Panc1 (cell line): ENCODE measurements at regions not wholly inside any gene's neighbourhood (a gene's known extent, or its start where the extent isn't known, plus 50 kb on each side); places are given as distances from the start of the nearest gene placed in this dataset.

Experiments
- ATAC-seq: fragments of 200-7000 bp; cut with Tn5 transposase; 2 replicates; pipeline ENCODE4 v1.9.1; 2020; ENCODE audit warnings: mild to moderate bottlenecking, moderate library complexity
- BruUV-seq: library from RNA; stranded (reverse); fragments of 400-500 nt; replicated peaks from 2 replicates; lab custom pipeline; 2021; lab: Mats Ljungman, UMichigan
- CTCF ChIA-PET: fragments of 300-600 bp; sonication (Branson Sonifier 250); formaldehyde crosslinking; loops from one replicate; lab custom pipeline; 2022; ENCODE audit warnings: antibody characterized with exemption; lab: Charles Lee
- POLR2A ChIA-PET: fragments of 300-600 bp; sonication (Branson Sonifier 250); formaldehyde crosslinking; loops from one replicate; lab custom pipeline; 2022; ENCODE audit warnings: antibody characterized with exemption; lab: Charles Lee
- DNase-seq: peaks from one replicate; pipeline ENCODE4 v3.0.0-alpha.2; 2010; ENCODE audit warnings: low read depth, low spot score
- H3K27ac ChIP-seq: 2 replicates; pipeline ENCODE4 v1.5.1; 2011; ENCODE audit warnings: mild to moderate bottlenecking, low read length, inconsistent platforms
- H3K27me3 ChIP-seq: fragments of 200-500 bp; sonication (Bioruptor generic); 2 replicates; pipeline ENCODE4 v1.6.0; 2014; ENCODE audit warnings: low read length, inconsistent platforms; ENCODE audit not compliant: control insufficient read depth, insufficient read depth
- H3K36me3 ChIP-seq: fragments of 200-500 bp; sonication (Bioruptor generic); 2 replicates; pipeline ENCODE4 v1.5.1; 2014; ENCODE audit warnings: inconsistent platforms, mild to moderate bottlenecking, low read length, moderate library complexity; ENCODE audit not compliant: control insufficient read depth, insufficient read depth
- H3K4me1 ChIP-seq: 2 replicates; pipeline ENCODE4 v1.5.1; 2011; ENCODE audit warnings: inconsistent platforms, mild to moderate bottlenecking, low read length, moderate library complexity; ENCODE audit not compliant: control insufficient read depth, insufficient read depth
- H3K4me3 ChIP-seq, 2 experiments: 2 replicates each; pipeline ENCODE4 v1.5.1; 2011 to 2012; ENCODE audit warnings: low read depth in 2 of 2, low read length in 2 of 2, mild to moderate bottlenecking in 2 of 2, inconsistent platforms in 1 of 2, moderate library complexity in 1 of 2
- H3K9me3 ChIP-seq: fragments of 200-500 bp; sonication (Bioruptor generic); 2 replicates; pipeline ENCODE4 v1.5.1; 2014; ENCODE audit warnings: low read depth, mild to moderate bottlenecking, inconsistent platforms, low read length, moderate library complexity; ENCODE audit not compliant: control insufficient read depth, insufficient read depth
- POLR2AphosphoS5 ChIP-seq: IDR thresholded peaks from 2 replicates; pipeline ENCODE4 v1.6.1; 2012; ENCODE audit warnings: mild to moderate bottlenecking, low read depth, low read length, moderate library complexity
- SIN3A ChIP-seq: IDR thresholded peaks from 2 replicates; pipeline ENCODE4 v1.6.1; 2012; ENCODE audit warnings: low read depth, mild to moderate bottlenecking, low read length, moderate library complexity, borderline replicate concordance; ENCODE audit not compliant: insufficient read depth
- TCF7L2 ChIP-seq: IDR thresholded peaks from 2 replicates; pipeline ENCODE4 v1.6.1; 2011; ENCODE audit warnings: mild to moderate bottlenecking, low read depth, low read length, inconsistent platforms
- in situ Hi-C: cut with HindIII; loops from 2 replicates; pipeline ENCODE4 v1.10.0; 2016; ENCODE audit warnings: low sequenced_read_pairs, low pct_unique_long_range_greater_than_20kb
- intact Hi-C: fragments of 100-400 bp; cut with micrococcal nuclease; formaldehyde crosslinking; loops from one replicate; pipeline ENCODE4 v1.10.0; 2022; ENCODE audit not compliant: unreplicated experiment
- TF ChIP-seq, protein P1 (sequence below), 2 experiments: IDR thresholded peaks; 2 replicates each; pipeline ENCODE4 v1.6.1; 2011 to 2012; ENCODE audit warnings: low read depth in 2 of 2, control low read depth in 1 of 2, low read length in 1 of 2, mild to moderate bottlenecking in 1 of 2, moderate library complexity in 1 of 2; ENCODE audit not compliant: insufficient read depth in 1 of 2
- TF ChIP-seq, protein P2 (sequence below): fragments of 450-650 bp; IDR thresholded peaks from 2 replicates; pipeline ENCODE4 v1.5.1; 2017; ENCODE audit warnings: mild to moderate bottlenecking

DNA sequence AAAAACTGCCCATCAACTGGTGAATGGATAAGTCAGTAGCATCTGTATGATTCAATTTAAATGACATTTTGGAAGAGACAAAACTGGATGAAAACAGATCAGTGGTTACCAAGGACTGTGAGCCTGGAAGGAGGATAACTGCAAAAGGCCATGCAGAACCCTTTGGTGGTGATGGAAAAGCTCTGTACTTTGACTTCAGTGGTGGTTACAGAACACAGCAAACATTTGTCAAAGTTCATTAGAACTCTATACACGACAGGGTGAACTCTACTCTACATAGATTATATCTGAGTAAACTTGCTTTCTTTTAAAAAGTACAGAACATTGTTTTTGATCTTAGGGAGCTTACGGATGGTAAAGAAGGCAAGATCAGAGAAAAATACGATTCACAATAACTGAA is 111.9 kb upstream of the HTR1E start:
- in situ Hi-C loops = no loop called here
- DNase-seq = no peak
- TF ChIP-seq TCF7L2 = no peak
- TF ChIP-seq POLR2AphosphoS5 = no peak
- TF ChIP-seq SIN3A = no peak
- TF ChIP-seq, protein P1, sequence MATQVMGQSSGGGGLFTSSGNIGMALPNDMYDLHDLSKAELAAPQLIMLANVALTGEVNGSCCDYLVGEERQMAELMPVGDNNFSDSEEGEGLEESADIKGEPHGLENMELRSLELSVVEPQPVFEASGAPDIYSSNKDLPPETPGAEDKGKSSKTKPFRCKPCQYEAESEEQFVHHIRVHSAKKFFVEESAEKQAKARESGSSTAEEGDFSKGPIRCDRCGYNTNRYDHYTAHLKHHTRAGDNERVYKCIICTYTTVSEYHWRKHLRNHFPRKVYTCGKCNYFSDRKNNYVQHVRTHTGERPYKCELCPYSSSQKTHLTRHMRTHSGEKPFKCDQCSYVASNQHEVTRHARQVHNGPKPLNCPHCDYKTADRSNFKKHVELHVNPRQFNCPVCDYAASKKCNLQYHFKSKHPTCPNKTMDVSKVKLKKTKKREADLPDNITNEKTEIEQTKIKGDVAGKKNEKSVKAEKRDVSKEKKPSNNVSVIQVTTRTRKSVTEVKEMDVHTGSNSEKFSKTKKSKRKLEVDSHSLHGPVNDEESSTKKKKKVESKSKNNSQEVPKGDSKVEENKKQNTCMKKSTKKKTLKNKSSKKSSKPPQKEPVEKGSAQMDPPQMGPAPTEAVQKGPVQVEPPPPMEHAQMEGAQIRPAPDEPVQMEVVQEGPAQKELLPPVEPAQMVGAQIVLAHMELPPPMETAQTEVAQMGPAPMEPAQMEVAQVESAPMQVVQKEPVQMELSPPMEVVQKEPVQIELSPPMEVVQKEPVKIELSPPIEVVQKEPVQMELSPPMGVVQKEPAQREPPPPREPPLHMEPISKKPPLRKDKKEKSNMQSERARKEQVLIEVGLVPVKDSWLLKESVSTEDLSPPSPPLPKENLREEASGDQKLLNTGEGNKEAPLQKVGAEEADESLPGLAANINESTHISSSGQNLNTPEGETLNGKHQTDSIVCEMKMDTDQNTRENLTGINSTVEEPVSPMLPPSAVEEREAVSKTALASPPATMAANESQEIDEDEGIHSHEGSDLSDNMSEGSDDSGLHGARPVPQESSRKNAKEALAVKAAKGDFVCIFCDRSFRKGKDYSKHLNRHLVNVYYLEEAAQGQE (IDR thresholded peaks at IDR 0.05; ENCODE audit: insufficient read depth in 1 of 2, low read depth in 2 of 2, low read length in 1 of 2) = no peak
- TF ChIP-seq, protein P2, sequence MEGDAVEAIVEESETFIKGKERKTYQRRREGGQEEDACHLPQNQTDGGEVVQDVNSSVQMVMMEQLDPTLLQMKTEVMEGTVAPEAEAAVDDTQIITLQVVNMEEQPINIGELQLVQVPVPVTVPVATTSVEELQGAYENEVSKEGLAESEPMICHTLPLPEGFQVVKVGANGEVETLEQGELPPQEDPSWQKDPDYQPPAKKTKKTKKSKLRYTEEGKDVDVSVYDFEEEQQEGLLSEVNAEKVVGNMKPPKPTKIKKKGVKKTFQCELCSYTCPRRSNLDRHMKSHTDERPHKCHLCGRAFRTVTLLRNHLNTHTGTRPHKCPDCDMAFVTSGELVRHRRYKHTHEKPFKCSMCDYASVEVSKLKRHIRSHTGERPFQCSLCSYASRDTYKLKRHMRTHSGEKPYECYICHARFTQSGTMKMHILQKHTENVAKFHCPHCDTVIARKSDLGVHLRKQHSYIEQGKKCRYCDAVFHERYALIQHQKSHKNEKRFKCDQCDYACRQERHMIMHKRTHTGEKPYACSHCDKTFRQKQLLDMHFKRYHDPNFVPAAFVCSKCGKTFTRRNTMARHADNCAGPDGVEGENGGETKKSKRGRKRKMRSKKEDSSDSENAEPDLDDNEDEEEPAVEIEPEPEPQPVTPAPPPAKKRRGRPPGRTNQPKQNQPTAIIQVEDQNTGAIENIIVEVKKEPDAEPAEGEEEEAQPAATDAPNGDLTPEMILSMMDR = no peak
- Histone ChIP-seq H3K9me3 (no peaks in the 10 kb centered on the region), H3K27me3 (no peaks in the 10 kb centered on the region), H3K36me3 (no peaks in the 10 kb centered on the region), H3K27ac (no peak overlapping the region), H3K4me3 (no peak overlapping the region), H3K4me1 (no peaks in the 10 kb centered on the region)
- POLR2A ChIA-PET = interaction anchor here (0.6 kb wide), 1 partner anchor 405 kb away, joined by 5 read pairs; no protein-coding TSS in a partner anchor
- CTCF ChIA-PET = no interaction called here
- intact Hi-C loops = loop anchor here (10.0 kb wide), 1 partner anchor 749 kb away; no protein-coding TSS in a partner anchor
- no TSS peak for BruUV-seq
- no peak for ATAC-seq

DNA sequence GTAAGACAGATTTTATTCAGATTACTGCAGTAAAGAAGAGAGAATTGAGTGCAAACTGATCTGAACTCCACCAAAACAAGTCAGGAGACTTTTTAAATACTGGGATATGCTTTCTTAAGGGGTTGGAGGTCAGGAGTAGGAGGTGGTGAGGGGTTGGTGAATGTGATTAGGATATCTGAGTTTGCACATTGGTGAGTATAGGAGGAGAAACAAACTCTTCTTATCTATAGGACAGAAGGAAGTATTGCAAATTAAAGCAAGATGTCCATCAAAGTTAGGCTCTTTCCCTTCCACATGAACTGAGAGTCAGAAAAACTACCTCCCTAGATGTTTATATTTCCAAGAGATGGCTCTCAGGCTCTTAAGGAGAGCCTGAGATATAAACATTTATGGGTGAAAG is 114.6 kb upstream of the HTR1E start:
- Histone ChIP-seq H3K4me1 (no peaks in the 10 kb centered on the region), H3K9me3 (no peaks in the 10 kb centered on the region), H3K27ac (no peak overlapping the region), H3K4me3 (no peak overlapping the region), H3K27me3 (no peaks in the 10 kb centered on the region), H3K36me3 (no peaks in the 10 kb centered on the region)
- CTCF ChIA-PET = no interaction called here
- in situ Hi-C loops (no loop called here), intact Hi-C loops (loop anchor here (10.0 kb wide), 1 partner anchor 752 kb away; no protein-coding TSS in a partner anchor)
- TF ChIP-seq POLR2AphosphoS5 (no peak), SIN3A (no peak), TCF7L2 (no peak)
- TF ChIP-seq, protein P2 = no peak
- TF ChIP-seq, protein P1 (IDR thresholded peaks at IDR 0.05; ENCODE audit: insufficient read depth in 1 of 2, low read depth in 2 of 2, low read length in 1 of 2) = no peak
- POLR2A ChIA-PET = no interaction called here
- ATAC-seq (no peak), DNase-seq (no peak)
- no TSS peak for BruUV-seq
